ENCODE measurements at regions not wholly inside any gene's neighbourhood (a gene's known extent, or its start where the extent isn't known, plus 50 kb on each side); places are given as distances from the start of the nearest gene placed in this dataset.
A peak's percentile ranks its signal among the peaks of the same experiment; 100 is the strongest.

GRCh38 chr13:97574926-97575325, 141.0 kb downstream of the RAP2A start:
- TF ChIP-seq CTCF (IDR thresholded peaks at IDR 0.05): peak in 1 of 4 experiments; percentile 39
- TF ChIP-seq POLR2A (IDR thresholded peaks at IDR 0.05): no peak
- no peak for TF ChIP-seq EP300 (IDR thresholded peaks at IDR 0.05)
- no peak for TF ChIP-seq POLR2AphosphoS5 (IDR thresholded peaks at IDR 0.05)
